HepG2 (cell line): ENCODE measurements at regions not wholly inside any gene's neighbourhood (a gene's known extent, or its start where the extent isn't known, plus 50 kb on each side); places are given as distances from the start of the nearest gene placed in this dataset.

Source experiments
- BRD4 ChIP-seq: sonication (generic); formaldehyde crosslinking; IDR thresholded peaks from 2 replicates; pipeline ENCODE4 v1.4.0; 2020; ENCODE audit warnings: missing genetic modification reagents
- ELF1 ChIP-seq: sonication (generic); formaldehyde crosslinking; IDR thresholded peaks from 2 replicates; pipeline ENCODE4 v1.4.0; 2020; ENCODE audit warnings: missing genetic modification reagents
- EP300 ChIP-seq, 3 experiments: sonication (generic) in 1 of 3; formaldehyde crosslinking in 1 of 3; IDR thresholded peaks; 2 replicates each; pipeline versions ENCODE4 v1.5.1 to v1.6.1; 2011 to 2020; ENCODE audit warnings: low read depth in 2 of 3, low read length in 2 of 3, borderline replicate concordance in 1 of 3, improper control_type of control experiment in 1 of 3, mild to moderate bottlenecking in 1 of 3, missing genetic modification reagents in 1 of 3, moderate library complexity in 1 of 3
- HDAC2 ChIP-seq: sonication (generic); formaldehyde crosslinking; IDR thresholded peaks from 2 replicates; pipeline ENCODE4 v1.4.0; 2020; ENCODE audit warnings: missing genetic modification reagents
- HNF4G ChIP-seq, 2 experiments: sonication (generic) in 1 of 2; formaldehyde crosslinking in 1 of 2; IDR thresholded peaks; 2 replicates each; pipeline versions ENCODE4 v1.4.0 to v1.6.1; 2011 to 2020; ENCODE audit warnings: borderline replicate concordance in 2 of 2, low read depth in 2 of 2, mild to moderate bottlenecking in 2 of 2, low read length in 1 of 2, missing genetic modification reagents in 1 of 2, moderate library complexity in 1 of 2
- KLF12 ChIP-seq: sonication (generic); formaldehyde crosslinking; IDR thresholded peaks from 2 replicates; pipeline ENCODE4 v1.4.0; 2020; ENCODE audit warnings: missing genetic modification reagents, borderline replicate concordance
- NCOR1 ChIP-seq: fragments of 200-600 bp; sonication (generic); IDR thresholded peaks from 2 replicates; pipeline ENCODE4 v1.7.0; 2017; ENCODE audit warnings: antibody characterized with exemption, low read length, borderline replicate concordance
- PHF21A ChIP-seq: sonication (generic); formaldehyde crosslinking; IDR thresholded peaks from 2 replicates; pipeline ENCODE4 v1.5.0; 2020; ENCODE audit warnings: mild to moderate bottlenecking, missing genetic modification reagents
- RFXAP ChIP-seq: sonication (generic); formaldehyde crosslinking; IDR thresholded peaks from 2 replicates; pipeline ENCODE4 v1.4.0; 2020; ENCODE audit warnings: missing genetic modification reagents, borderline replicate concordance
- SNAPC2 ChIP-seq: sonication (generic); formaldehyde crosslinking; IDR thresholded peaks from 2 replicates; pipeline ENCODE4 v1.8.1; 2022; ENCODE audit warnings: mild to moderate bottlenecking, missing genetic modification reagents
- XRCC5 ChIP-seq: fragments of 200-400 bp; formaldehyde crosslinking; optimal IDR thresholded peaks from 2 replicates; pipeline ENCODE3; 2017; ENCODE audit warnings: mild to moderate bottlenecking, low read length
- ZBTB1 ChIP-seq: sonication (generic); formaldehyde crosslinking; IDR thresholded peaks from 2 replicates; pipeline ENCODE4 v1.4.0; 2020; ENCODE audit warnings: missing genetic modification reagents, borderline replicate concordance
- ZNF230 ChIP-seq: sonication (generic); formaldehyde crosslinking; IDR thresholded peaks from 2 replicates; pipeline ENCODE4 v1.4.0; 2020; ENCODE audit warnings: mild to moderate bottlenecking, missing genetic modification reagents
- ZNF451 ChIP-seq: sonication (generic); formaldehyde crosslinking; IDR thresholded peaks from 2 replicates; pipeline ENCODE4 v1.5.0; 2020; ENCODE audit warnings: mild to moderate bottlenecking, missing genetic modification reagents
- ZNF569 ChIP-seq: sonication (generic); formaldehyde crosslinking; IDR thresholded peaks from 2 replicates; pipeline ENCODE4 v1.5.0; 2020; ENCODE audit warnings: mild to moderate bottlenecking, missing genetic modification reagents, moderate library complexity, borderline replicate concordance
- ZNF672 ChIP-seq: sonication (generic); formaldehyde crosslinking; IDR thresholded peaks from 2 replicates; pipeline ENCODE4 v1.8.1; 2022; ENCODE audit warnings: missing genetic modification reagents
- ZNF772 ChIP-seq: sonication (generic); formaldehyde crosslinking; IDR thresholded peaks from 2 replicates; pipeline ENCODE4 v1.5.0; 2020; ENCODE audit warnings: mild to moderate bottlenecking, missing genetic modification reagents
- ZNF788 ChIP-seq: sonication (generic); formaldehyde crosslinking; IDR thresholded peaks from 2 replicates; pipeline ENCODE4 v1.5.0; 2020; ENCODE audit warnings: mild to moderate bottlenecking, missing genetic modification reagents, borderline replicate concordance
- ZNF792 ChIP-seq: IDR thresholded peaks from 2 replicates; pipeline ENCODE4 v1.6.1; 2016
- TF ChIP-seq, protein P1 (sequence below): sonication (generic); formaldehyde crosslinking; IDR thresholded peaks from 2 replicates; pipeline ENCODE4 v1.5.1; 2020; ENCODE audit warnings: mild to moderate bottlenecking, missing genetic modification reagents, borderline replicate concordance
- TF ChIP-seq, protein P2 (sequence below): sonication (generic); formaldehyde crosslinking; IDR thresholded peaks from 2 replicates; pipeline ENCODE4 v1.4.0; 2020; ENCODE audit warnings: mild to moderate bottlenecking, missing genetic modification reagents
- TF ChIP-seq, protein P3 (sequence below): IDR thresholded peaks from 2 replicates; pipeline ENCODE4 v1.6.1; 2012; ENCODE audit warnings: inconsistent platforms
- TF ChIP-seq, protein P4 (sequence below): IDR thresholded peaks from 2 replicates; pipeline ENCODE4 v1.6.1; 2016; ENCODE audit warnings: missing genetic modification reagents, missing compliant biosample characterization

DNA sequence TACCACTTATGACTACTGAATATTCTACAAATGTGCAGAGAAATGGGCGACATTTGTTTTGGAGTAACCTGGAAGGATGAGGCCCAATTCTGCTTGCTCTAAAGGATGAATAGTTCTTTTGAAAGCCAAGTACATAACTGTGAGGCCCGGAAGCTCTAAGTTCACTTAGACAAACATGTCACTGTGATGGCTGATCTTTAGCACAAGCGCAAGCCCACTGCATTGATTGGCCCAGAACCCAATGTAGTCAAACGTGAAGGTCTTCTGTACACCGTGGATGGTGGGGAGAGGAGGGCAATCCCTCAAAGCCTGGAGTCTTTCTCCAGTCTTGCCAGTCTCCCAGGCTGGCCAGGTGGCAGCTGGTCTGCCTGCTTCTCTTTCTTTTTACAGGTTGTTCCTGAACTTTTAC, 139.6 kb downstream of the RFC3 start (continued):
- TF ChIP-seq KLF12 (CRISPR knock-in tag), result 0 out of 2 replicates have a peak, but pooled peaks have one; percentile 11
- TF ChIP-seq, protein P1, sequence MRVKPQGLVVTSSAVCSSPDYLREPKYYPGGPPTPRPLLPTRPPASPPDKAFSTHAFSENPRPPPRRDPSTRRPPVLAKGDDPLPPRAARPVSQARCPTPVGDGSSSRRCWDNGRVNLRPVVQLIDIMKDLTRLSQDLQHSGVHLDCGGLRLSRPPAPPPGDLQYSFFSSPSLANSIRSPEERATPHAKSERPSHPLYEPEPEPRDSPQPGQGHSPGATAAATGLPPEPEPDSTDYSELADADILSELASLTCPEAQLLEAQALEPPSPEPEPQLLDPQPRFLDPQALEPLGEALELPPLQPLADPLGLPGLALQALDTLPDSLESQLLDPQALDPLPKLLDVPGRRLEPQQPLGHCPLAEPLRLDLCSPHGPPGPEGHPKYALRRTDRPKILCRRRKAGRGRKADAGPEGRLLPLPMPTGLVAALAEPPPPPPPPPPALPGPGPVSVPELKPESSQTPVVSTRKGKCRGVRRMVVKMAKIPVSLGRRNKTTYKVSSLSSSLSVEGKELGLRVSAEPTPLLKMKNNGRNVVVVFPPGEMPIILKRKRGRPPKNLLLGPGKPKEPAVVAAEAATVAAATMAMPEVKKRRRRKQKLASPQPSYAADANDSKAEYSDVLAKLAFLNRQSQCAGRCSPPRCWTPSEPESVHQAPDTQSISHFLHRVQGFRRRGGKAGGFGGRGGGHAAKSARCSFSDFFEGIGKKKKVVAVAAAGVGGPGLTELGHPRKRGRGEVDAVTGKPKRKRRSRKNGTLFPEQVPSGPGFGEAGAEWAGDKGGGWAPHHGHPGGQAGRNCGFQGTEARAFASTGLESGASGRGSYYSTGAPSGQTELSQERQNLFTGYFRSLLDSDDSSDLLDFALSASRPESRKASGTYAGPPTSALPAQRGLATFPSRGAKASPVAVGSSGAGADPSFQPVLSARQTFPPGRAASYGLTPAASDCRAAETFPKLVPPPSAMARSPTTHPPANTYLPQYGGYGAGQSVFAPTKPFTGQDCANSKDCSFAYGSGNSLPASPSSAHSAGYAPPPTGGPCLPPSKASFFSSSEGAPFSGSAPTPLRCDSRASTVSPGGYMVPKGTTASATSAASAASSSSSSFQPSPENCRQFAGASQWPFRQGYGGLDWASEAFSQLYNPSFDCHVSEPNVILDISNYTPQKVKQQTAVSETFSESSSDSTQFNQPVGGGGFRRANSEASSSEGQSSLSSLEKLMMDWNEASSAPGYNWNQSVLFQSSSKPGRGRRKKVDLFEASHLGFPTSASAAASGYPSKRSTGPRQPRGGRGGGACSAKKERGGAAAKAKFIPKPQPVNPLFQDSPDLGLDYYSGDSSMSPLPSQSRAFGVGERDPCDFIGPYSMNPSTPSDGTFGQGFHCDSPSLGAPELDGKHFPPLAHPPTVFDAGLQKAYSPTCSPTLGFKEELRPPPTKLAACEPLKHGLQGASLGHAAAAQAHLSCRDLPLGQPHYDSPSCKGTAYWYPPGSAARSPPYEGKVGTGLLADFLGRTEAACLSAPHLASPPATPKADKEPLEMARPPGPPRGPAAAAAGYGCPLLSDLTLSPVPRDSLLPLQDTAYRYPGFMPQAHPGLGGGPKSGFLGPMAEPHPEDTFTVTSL (CRISPR knock-in tag), result peak; percentile 91
- no peak for TF ChIP-seq ZNF672 (CRISPR knock-in tag)
- TF ChIP-seq, protein P2, sequence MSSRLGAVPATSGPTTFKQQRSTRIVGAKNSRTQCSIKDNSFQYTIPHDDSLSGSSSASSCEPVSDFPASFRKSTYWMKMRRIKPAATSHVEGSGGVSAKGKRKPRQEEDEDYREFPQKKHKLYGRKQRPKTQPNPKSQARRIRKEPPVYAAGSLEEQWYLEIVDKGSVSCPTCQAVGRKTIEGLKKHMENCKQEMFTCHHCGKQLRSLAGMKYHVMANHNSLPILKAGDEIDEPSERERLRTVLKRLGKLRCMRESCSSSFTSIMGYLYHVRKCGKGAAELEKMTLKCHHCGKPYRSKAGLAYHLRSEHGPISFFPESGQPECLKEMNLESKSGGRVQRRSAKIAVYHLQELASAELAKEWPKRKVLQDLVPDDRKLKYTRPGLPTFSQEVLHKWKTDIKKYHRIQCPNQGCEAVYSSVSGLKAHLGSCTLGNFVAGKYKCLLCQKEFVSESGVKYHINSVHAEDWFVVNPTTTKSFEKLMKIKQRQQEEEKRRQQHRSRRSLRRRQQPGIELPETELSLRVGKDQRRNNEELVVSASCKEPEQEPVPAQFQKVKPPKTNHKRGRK (CRISPR knock-in tag), result no peak
- 0 out of 2 replicates have a peak, but pooled peaks have one; percentile 61 for TF ChIP-seq PHF21A (CRISPR knock-in tag)
- no peak for TF ChIP-seq ZNF230 (CRISPR knock-in tag)
- TF ChIP-seq, protein P3, sequence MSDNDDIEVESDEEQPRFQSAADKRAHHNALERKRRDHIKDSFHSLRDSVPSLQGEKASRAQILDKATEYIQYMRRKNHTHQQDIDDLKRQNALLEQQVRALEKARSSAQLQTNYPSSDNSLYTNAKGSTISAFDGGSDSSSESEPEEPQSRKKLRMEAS, result peak; percentile 58
- TF ChIP-seq HNF4G (IDR thresholded peaks at IDR 0.05; ENCODE audit: borderline replicate concordance, low read depth, low read length), result peak; percentile 79
- TF ChIP-seq HNF4G (CRISPR knock-in tag; IDR thresholded peaks at IDR 0.05; ENCODE audit: borderline replicate concordance, low read depth), result peak; percentile 72; the same call in 1 of the 2 replicates
- TF ChIP-seq, protein P4, sequence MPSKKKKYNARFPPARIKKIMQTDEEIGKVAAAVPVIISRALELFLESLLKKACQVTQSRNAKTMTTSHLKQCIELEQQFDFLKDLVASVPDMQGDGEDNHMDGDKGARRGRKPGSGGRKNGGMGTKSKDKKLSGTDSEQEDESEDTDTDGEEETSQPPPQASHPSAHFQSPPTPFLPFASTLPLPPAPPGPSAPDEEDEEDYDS (CRISPR knock-in tag), result peak; percentile 75; the same call in 1 of the 2 replicates
- TF ChIP-seq ZNF451, result no peak
- peak; percentile 88 for TF ChIP-seq HDAC2 (CRISPR knock-in tag)
- peak; percentile 76; the same call in 1 of the 2 replicates for TF ChIP-seq SNAPC2 (CRISPR knock-in tag)
- peak; percentile 47; the same call in 1 of the 2 replicates for TF ChIP-seq ZNF792
- peak; percentile 58; the same call in 1 of the 2 replicates for TF ChIP-seq NCOR1
- peak; percentile 49; the same call in 1 of the 2 replicates for TF ChIP-seq ZNF788 (CRISPR knock-in tag)
- TF ChIP-seq XRCC5, result no peak
- no peak; the same call in 1 of the 2 replicates for TF ChIP-seq RFXAP (CRISPR knock-in tag)
- peak in 1 of 2 experiments; percentile 91; a peak in 2 of 4 replicates for TF ChIP-seq EP300 (IDR thresholded peaks at IDR 0.05; ENCODE audit: low read depth in 2 of 2, low read length in 2 of 2)
- TF ChIP-seq EP300 (CRISPR knock-in tag; IDR thresholded peaks at IDR 0.05; ENCODE audit: borderline replicate concordance), result peak; percentile 75
- TF ChIP-seq ELF1 (CRISPR knock-in tag), result peak; percentile 25; the same call in 1 of the 2 replicates
- no peak for TF ChIP-seq ZBTB1 (CRISPR knock-in tag)
- TF ChIP-seq ZNF772 (CRISPR knock-in tag), result peak; percentile 65; the same call in 1 of the 2 replicates
- TF ChIP-seq BRD4 (CRISPR knock-in tag), result peak; percentile 76; the same call in 1 of the 2 replicates
- no peak for TF ChIP-seq ZNF569 (CRISPR knock-in tag)
